ENCODE measurements at regions not wholly inside any gene's neighbourhood (a gene's known extent, or its start where the extent isn't known, plus 50 kb on each side); places are given as distances from the start of the nearest gene placed in this dataset.

DNA sequence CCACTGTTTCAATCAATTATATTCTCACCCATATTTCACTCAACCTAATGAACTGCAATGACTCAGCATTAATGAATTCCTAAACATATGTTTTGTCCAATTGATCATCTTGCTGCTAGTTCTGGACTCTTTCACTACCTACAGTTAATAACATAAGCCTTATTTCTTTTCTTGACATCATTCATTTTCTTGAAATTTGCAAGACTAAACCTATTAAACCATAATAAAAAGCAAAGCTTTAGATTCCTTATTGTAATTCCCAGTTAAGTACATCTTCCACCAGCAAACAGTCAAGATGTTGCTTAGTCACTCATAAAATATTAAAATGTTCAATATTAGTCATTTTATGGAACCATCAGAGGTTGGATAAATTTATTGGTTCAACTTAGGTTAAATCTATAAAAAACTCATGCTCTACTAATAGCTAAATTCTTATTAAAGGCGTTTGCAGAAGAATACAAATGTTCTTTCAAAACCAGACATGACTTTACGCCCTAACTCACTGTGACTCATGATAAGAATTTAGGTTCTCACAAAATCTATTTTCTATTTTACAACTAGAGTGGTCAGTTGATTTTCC lies 599.4 kb downstream of the RNF144A start:
- TF ChIP-seq POLR2A (IDR thresholded peaks at IDR 0.05) (no peak), POLR2AphosphoS5 (IDR thresholded peaks at IDR 0.05) (no peak)
- TF ChIP-seq, protein P1, sequence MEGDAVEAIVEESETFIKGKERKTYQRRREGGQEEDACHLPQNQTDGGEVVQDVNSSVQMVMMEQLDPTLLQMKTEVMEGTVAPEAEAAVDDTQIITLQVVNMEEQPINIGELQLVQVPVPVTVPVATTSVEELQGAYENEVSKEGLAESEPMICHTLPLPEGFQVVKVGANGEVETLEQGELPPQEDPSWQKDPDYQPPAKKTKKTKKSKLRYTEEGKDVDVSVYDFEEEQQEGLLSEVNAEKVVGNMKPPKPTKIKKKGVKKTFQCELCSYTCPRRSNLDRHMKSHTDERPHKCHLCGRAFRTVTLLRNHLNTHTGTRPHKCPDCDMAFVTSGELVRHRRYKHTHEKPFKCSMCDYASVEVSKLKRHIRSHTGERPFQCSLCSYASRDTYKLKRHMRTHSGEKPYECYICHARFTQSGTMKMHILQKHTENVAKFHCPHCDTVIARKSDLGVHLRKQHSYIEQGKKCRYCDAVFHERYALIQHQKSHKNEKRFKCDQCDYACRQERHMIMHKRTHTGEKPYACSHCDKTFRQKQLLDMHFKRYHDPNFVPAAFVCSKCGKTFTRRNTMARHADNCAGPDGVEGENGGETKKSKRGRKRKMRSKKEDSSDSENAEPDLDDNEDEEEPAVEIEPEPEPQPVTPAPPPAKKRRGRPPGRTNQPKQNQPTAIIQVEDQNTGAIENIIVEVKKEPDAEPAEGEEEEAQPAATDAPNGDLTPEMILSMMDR (IDR thresholded peaks at IDR 0.05): no peak
